Left lung (tissue), 4 donors: ENCODE measurements at regions not wholly inside any gene's neighbourhood (a gene's known extent, or its start where the extent isn't known, plus 50 kb on each side); places are given as distances from the start of the nearest gene placed in this dataset.

Experiments
- ATAC-seq: fragments of 200-7000 bp; cut with Tn5 transposase; one replicate; pipeline ENCODE4 v1.9.1; 2020; ENCODE audit warnings: moderate library complexity
- DNase-seq, 4 donors: peaks; one replicate each; pipeline ENCODE4 v3.0.0-alpha.2; 2013 to 2020
- H3K27ac ChIP-seq, 2 donors: fragments of 200-600 bp; sonication (generic) in 1 of 2; one replicate each; pipeline versions ENCODE4 v1.5.0 to v1.8.0; 2020 to 2021
- H3K27me3 ChIP-seq, 2 donors: fragments of 200-600 bp; sonication (generic) in 1 of 2; one replicate each; pipeline versions ENCODE4 v1.5.0 to v1.8.0; 2020 to 2021
- H3K36me3 ChIP-seq, 2 donors: fragments of 200-600 bp; sonication (generic) in 1 of 2; one replicate each; pipeline versions ENCODE4 v1.5.0 to v1.8.0; 2020 to 2021
- H3K4me1 ChIP-seq, 2 donors: fragments of 200-600 bp; one replicate each; pipeline ENCODE4 v1.8.0; 2021
- H3K4me3 ChIP-seq, 2 donors: fragments of 200-600 bp; sonication (generic) in 1 of 2; one replicate each; pipeline versions ENCODE4 v1.5.0 to v1.8.0; 2020 to 2021; ENCODE audit warnings: mild to moderate bottlenecking in 1 of 2
- H3K9me3 ChIP-seq, 2 donors: fragments of 200-600 bp; sonication (generic) in 1 of 2; one replicate each; pipeline versions ENCODE4 v1.5.0 to v1.8.0; 2020 to 2021
- intact Hi-C, 2 donors: fragments of 100-400 bp; cut with DNase I; formaldehyde crosslinking; loops; one replicate each; pipeline versions ENCODE4 v1.11.2 to v1.14.2; 2022
- TF ChIP-seq, protein P1 (sequence below), 2 donors: fragments of 200-600 bp; sonication (generic) in 1 of 2; IDR thresholded peaks; one replicate each; pipeline versions ENCODE4 v1.5.0 to v1.8.0; 2021; ENCODE audit warnings: antibody characterized with exemption in 2 of 2
- donor health status: DM: no; HTN: yes; CAD: no.
- donor health status: DM: no; HTN: no; CAD: no.

- H3K36me3 ChIP-seq: no peaks in the 10 kb centered on the region
- H3K9me3 ChIP-seq: no peaks in the 10 kb centered on the region
- TF ChIP-seq, protein P1, sequence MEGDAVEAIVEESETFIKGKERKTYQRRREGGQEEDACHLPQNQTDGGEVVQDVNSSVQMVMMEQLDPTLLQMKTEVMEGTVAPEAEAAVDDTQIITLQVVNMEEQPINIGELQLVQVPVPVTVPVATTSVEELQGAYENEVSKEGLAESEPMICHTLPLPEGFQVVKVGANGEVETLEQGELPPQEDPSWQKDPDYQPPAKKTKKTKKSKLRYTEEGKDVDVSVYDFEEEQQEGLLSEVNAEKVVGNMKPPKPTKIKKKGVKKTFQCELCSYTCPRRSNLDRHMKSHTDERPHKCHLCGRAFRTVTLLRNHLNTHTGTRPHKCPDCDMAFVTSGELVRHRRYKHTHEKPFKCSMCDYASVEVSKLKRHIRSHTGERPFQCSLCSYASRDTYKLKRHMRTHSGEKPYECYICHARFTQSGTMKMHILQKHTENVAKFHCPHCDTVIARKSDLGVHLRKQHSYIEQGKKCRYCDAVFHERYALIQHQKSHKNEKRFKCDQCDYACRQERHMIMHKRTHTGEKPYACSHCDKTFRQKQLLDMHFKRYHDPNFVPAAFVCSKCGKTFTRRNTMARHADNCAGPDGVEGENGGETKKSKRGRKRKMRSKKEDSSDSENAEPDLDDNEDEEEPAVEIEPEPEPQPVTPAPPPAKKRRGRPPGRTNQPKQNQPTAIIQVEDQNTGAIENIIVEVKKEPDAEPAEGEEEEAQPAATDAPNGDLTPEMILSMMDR (IDR thresholded peaks at IDR 0.05): no peak
- H3K4me1 ChIP-seq: no peaks in the 10 kb centered on the region
- intact Hi-C loops: no loop called here
- ATAC-seq: no peak
- no peak for DNase-seq
- no peak overlapping the region for H3K27ac ChIP-seq
- H3K4me3 ChIP-seq: no peak overlapping the region
- H3K27me3 ChIP-seq: no peaks in the 10 kb centered on the region
These were observed 828.4 kb downstream of the TLR4 start for GRCh38 chr9:118532592-118532991.

- TF ChIP-seq, protein P1 (IDR thresholded peaks at IDR 0.05): no peak
- DNase-seq: no peak
- Histone ChIP-seq H3K4me3 (no peak overlapping the region), H3K27me3 (no peaks in the 10 kb centered on the region), H3K9me3 (no peaks in the 10 kb centered on the region), H3K36me3 (no peaks in the 10 kb centered on the region), H3K27ac (no peak overlapping the region), H3K4me1 (no peaks in the 10 kb centered on the region)
- intact Hi-C loops: no loop called here
- no peak for ATAC-seq
These were observed 828.9 kb downstream of the TLR4 start for GRCh38 chr9:118533101-118533500.

- H3K4me3 ChIP-seq: no peak overlapping the region
- H3K27me3 ChIP-seq: no peaks in the 10 kb centered on the region
- TF ChIP-seq, protein P1 (IDR thresholded peaks at IDR 0.05): no peak
- H3K9me3 ChIP-seq: no peaks in the 10 kb centered on the region
- ATAC-seq (no peak), DNase-seq (no peak)
- H3K36me3 ChIP-seq: no peaks in the 10 kb centered on the region
- H3K4me1 ChIP-seq: no peaks in the 10 kb centered on the region
- no peak overlapping the region for H3K27ac ChIP-seq
- intact Hi-C loops: no loop called here
These were observed 829.6 kb downstream of the TLR4 start for GRCh38 chr9:118533850-118534249.

GRCh38 chr9:118536153-118536552, 832.0 kb downstream of the TLR4 start:
- TF ChIP-seq, protein P1 (IDR thresholded peaks at IDR 0.05): no peak
- DNase-seq (no peak), ATAC-seq (no peak)
- Histone ChIP-seq H3K27ac (no peak overlapping the region), H3K27me3 (no peaks in the 10 kb centered on the region), H3K4me3 (no peak overlapping the region), H3K36me3 (no peaks in the 10 kb centered on the region), H3K9me3 (no peaks in the 10 kb centered on the region), H3K4me1 (no peaks in the 10 kb centered on the region)
- intact Hi-C loops: no loop called here

GRCh38 chr9:118538959-118539358, 830.3 kb downstream of the BRINP1 start:
- no peak for ATAC-seq
- TF ChIP-seq, protein P1 (IDR thresholded peaks at IDR 0.05): no peak
- Histone ChIP-seq H3K27ac (no peak overlapping the region), H3K4me3 (no peak overlapping the region), H3K27me3 (no peaks in the 10 kb centered on the region), H3K36me3 (no peaks in the 10 kb centered on the region), H3K4me1 (no peaks in the 10 kb centered on the region), H3K9me3 (no peaks in the 10 kb centered on the region)
- intact Hi-C loops: no loop called here
- DNase-seq: no peak
